Vagina (tissue), 2 donors: ENCODE measurements at regions not wholly inside any gene's neighbourhood (a gene's known extent, or its start where the extent isn't known, plus 50 kb on each side); places are given as distances from the start of the nearest gene placed in this dataset.

Experiments used
- DNase-seq, 2 donors: peaks; one replicate each; pipeline ENCODE4 v3.0.0-alpha.2; 2017; ENCODE audit errors: extremely low spot score in 2 of 2
- H3K27ac ChIP-seq: fragments of 200-600 bp; sonication (generic); one replicate; pipeline ENCODE4 v1.5.1; 2019
- H3K27me3 ChIP-seq: fragments of 200-600 bp; sonication (generic); one replicate; pipeline ENCODE4 v1.5.1; 2019
- H3K36me3 ChIP-seq, 2 donors: fragments of 200-600 bp; sonication (generic); one replicate each; pipeline ENCODE4 v1.5.1; 2017 to 2019
- H3K4me1 ChIP-seq: fragments of 200-600 bp; sonication (generic); one replicate; pipeline ENCODE4 v1.5.1; 2019
- H3K4me3 ChIP-seq, 2 donors: fragments of 200-600 bp; sonication (generic); 1 replicate in 1 of 2; 2 replicates in 1 of 2; pipeline ENCODE4 v1.5.1; 2016 to 2019
- H3K9me3 ChIP-seq: fragments of 200-600 bp; sonication (generic); one replicate; pipeline ENCODE4 v1.5.1; 2019
- POLR2A ChIP-seq, 2 donors: fragments of 450-650 bp; IDR thresholded peaks; one replicate each; pipeline ENCODE4 v1.6.1; 2017; ENCODE audit warnings: antibody characterized with exemption in 2 of 2, mild to moderate bottlenecking in 2 of 2, moderate library complexity in 2 of 2
- POLR2AphosphoS5 ChIP-seq, 2 donors: sonication (generic); formaldehyde crosslinking; IDR thresholded peaks; one replicate each; pipeline ENCODE4 v1.9.0; 2017; ENCODE audit warnings: antibody characterized with exemption in 2 of 2, mild to moderate bottlenecking in 2 of 2, low read depth in 1 of 2; ENCODE audit not compliant: insufficient read depth in 1 of 2
- intact Hi-C: fragments of 100-400 bp; cut with DNase I; formaldehyde crosslinking; loops from one replicate; pipeline ENCODE4 v1.15.1; 2023
- TF ChIP-seq, protein P1 (sequence below), 3 experiments: fragments of 450-650 bp in 2 of 3; fragments of 200-600 bp in 1 of 3; sonication (generic) in 1 of 3; IDR thresholded peaks; one replicate each; pipeline ENCODE4 v1.5.1; 2017 to 2019; ENCODE audit warnings: antibody characterized with exemption in 3 of 3, mild to moderate bottlenecking in 2 of 3, moderate library complexity in 2 of 3

DNA sequence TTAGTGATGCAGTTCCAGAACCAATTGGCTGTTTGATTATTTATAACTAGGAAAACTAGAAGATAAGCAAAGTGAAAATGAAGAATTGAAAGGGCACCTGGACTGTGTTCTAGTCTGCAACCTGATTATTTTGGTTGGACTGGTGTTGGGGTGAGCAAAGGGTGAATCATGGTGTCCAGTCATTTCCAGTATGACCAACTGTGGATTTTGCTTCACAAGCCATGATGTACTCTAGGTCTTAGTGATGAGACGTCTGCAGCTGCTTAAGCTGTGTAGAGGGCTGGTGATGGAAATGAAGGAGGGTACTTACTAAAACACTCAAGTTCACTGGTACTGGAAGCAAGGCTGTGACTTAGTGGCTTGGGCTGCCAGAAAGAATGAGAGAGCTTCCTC lies 193.2 kb upstream of the FRMD6 start:
- no peak for TF ChIP-seq POLR2AphosphoS5 (IDR thresholded peaks at IDR 0.05; ENCODE audit: insufficient read depth in 1 of 2, low read depth in 1 of 2)
- TF ChIP-seq, protein P1, sequence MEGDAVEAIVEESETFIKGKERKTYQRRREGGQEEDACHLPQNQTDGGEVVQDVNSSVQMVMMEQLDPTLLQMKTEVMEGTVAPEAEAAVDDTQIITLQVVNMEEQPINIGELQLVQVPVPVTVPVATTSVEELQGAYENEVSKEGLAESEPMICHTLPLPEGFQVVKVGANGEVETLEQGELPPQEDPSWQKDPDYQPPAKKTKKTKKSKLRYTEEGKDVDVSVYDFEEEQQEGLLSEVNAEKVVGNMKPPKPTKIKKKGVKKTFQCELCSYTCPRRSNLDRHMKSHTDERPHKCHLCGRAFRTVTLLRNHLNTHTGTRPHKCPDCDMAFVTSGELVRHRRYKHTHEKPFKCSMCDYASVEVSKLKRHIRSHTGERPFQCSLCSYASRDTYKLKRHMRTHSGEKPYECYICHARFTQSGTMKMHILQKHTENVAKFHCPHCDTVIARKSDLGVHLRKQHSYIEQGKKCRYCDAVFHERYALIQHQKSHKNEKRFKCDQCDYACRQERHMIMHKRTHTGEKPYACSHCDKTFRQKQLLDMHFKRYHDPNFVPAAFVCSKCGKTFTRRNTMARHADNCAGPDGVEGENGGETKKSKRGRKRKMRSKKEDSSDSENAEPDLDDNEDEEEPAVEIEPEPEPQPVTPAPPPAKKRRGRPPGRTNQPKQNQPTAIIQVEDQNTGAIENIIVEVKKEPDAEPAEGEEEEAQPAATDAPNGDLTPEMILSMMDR (IDR thresholded peaks at IDR 0.05) = no peak
- TF ChIP-seq POLR2A (IDR thresholded peaks at IDR 0.05) = no peak
- no peak overlapping the region for H3K4me3 ChIP-seq
- H3K4me1 ChIP-seq = peaks cover 6% of the 10 kb centered on the region
- no peak overlapping the region for H3K27ac ChIP-seq
- H3K9me3 ChIP-seq = no peaks in the 10 kb centered on the region
- no peaks in the 10 kb centered on the region for H3K36me3 ChIP-seq
- intact Hi-C loops = no loop called here
- DNase-seq = no peak
- H3K27me3 ChIP-seq = no peaks in the 10 kb centered on the region

DNA sequence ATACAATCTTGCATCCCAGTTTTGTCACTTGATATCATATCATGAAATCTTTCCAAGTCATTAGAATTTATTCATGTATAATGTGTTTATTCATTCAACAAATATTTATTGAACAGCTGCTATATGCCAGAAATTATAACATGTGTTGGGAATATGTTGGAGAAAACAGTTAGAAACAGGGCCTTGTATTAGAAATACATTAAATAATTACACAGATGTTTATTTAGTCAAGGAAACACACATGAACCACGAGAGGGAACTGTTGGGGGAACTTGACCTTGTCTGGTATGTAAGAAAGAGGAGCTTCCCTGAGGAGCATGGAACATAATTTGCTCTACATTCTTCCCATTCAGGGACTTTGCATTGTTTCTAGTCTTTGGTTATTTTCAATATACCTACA lies 191.7 kb upstream of the FRMD6 start:
- Histone ChIP-seq H3K27me3 (no peaks in the 10 kb centered on the region), H3K4me3 (no peak overlapping the region), H3K36me3 (no peaks in the 10 kb centered on the region), H3K4me1 (no peaks in the 10 kb centered on the region), H3K27ac (no peak overlapping the region), H3K9me3 (no peaks in the 10 kb centered on the region)
- TF ChIP-seq POLR2AphosphoS5 (IDR thresholded peaks at IDR 0.05; ENCODE audit: insufficient read depth in 1 of 2, low read depth in 1 of 2) (no peak), POLR2A (IDR thresholded peaks at IDR 0.05) (no peak)
- TF ChIP-seq, protein P1 (IDR thresholded peaks at IDR 0.05) = no peak
- no peak for DNase-seq
- intact Hi-C loops = no loop called here

DNA sequence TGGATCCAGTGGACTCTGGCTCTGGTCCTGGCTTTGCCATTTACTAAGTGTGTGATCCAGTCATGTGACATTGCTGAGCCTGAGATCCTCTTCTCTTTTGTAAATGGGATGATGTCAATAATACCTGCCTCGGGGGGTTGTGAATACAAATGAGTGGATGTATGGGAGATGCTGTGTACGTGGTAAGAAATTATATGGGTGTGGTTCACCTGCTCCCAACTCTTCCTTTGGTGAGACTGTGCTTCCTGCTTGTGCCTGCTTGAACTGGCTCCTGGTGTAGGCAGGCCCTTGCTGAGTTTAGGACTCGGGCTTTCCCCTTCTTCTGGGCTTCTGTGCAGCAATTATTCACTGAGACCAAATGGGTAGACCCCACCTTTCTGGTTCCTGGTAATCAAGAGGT lies 189.5 kb upstream of the FRMD6 start:
- intact Hi-C loops = no loop called here
- Histone ChIP-seq H3K36me3 (no peaks in the 10 kb centered on the region), H3K4me3 (no peak overlapping the region), H3K27me3 (no peaks in the 10 kb centered on the region), H3K9me3 (no peaks in the 10 kb centered on the region), H3K27ac (no peak overlapping the region), H3K4me1 (no peaks in the 10 kb centered on the region)
- no peak for DNase-seq
- TF ChIP-seq POLR2AphosphoS5 (IDR thresholded peaks at IDR 0.05; ENCODE audit: insufficient read depth in 1 of 2, low read depth in 1 of 2) (no peak), POLR2A (IDR thresholded peaks at IDR 0.05) (no peak)
- TF ChIP-seq, protein P1 (IDR thresholded peaks at IDR 0.05) = no peak

DNA sequence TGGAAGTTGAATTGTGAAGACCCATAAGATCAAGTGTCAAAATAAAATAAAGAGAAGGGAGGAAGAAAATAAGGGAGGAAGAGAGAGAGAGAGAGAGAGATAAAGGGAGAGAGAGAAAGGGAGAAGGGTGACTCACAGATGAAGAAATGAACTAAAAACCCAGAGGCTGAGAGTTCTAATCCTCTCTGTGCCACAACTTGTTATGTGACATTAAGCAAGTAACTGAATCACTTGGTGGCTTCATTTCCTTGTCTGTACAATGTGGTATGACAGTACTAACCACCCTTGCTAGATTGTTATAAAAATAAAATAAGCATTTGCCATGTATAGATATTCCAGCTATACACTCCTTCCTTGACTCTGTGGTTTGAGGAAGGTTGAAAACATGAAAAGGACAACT lies 189.0 kb upstream of the FRMD6 start:
- Histone ChIP-seq H3K27ac (no peak overlapping the region), H3K4me1 (no peaks in the 10 kb centered on the region), H3K4me3 (no peak overlapping the region), H3K27me3 (no peaks in the 10 kb centered on the region), H3K36me3 (no peaks in the 10 kb centered on the region), H3K9me3 (no peaks in the 10 kb centered on the region)
- no peak for DNase-seq
- intact Hi-C loops = no loop called here
- TF ChIP-seq POLR2AphosphoS5 (IDR thresholded peaks at IDR 0.05; ENCODE audit: insufficient read depth in 1 of 2, low read depth in 1 of 2) = no peak
- TF ChIP-seq, protein P1 (IDR thresholded peaks at IDR 0.05) = no peak
- no peak for TF ChIP-seq POLR2A (IDR thresholded peaks at IDR 0.05)

DNA sequence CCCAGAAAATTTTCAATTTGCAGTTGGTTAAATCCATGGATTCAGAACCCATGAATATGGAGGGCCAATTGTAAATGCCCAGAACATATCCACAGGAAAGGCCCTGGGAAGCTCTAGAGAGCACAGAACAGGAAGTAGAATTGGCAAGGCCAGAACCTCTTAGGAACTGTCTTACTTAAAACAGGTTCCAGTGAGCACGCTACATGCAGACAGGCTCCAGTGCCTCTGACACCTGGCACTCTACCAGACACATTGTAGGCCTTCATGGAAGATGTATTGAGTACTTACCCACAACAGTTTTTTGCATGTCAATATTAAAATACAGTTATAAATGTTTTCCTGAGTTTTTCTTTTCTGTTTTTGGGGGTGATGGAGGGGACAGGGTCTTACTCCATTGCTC lies 188.2 kb upstream of the FRMD6 start:
- Histone ChIP-seq H3K4me3 (no peak overlapping the region), H3K36me3 (no peaks in the 10 kb centered on the region), H3K27ac (no peak overlapping the region), H3K4me1 (no peaks in the 10 kb centered on the region), H3K27me3 (no peaks in the 10 kb centered on the region), H3K9me3 (no peaks in the 10 kb centered on the region)
- intact Hi-C loops = no loop called here
- TF ChIP-seq POLR2A (IDR thresholded peaks at IDR 0.05) = no peak
- TF ChIP-seq POLR2AphosphoS5 (IDR thresholded peaks at IDR 0.05; ENCODE audit: insufficient read depth in 1 of 2, low read depth in 1 of 2) = no peak
- TF ChIP-seq, protein P1 (IDR thresholded peaks at IDR 0.05) = no peak
- no peak for DNase-seq
